ENCODE measurements at regions not wholly inside any gene's neighbourhood (a gene's known extent, or its start where the extent isn't known, plus 50 kb on each side); places are given as distances from the start of the nearest gene placed in this dataset.
"Not testable (repeated sequence)": the region's sequence is repeated elsewhere in the genome, so short reads cannot be mapped to it uniquely, and the experiment has no call there.

DNA sequence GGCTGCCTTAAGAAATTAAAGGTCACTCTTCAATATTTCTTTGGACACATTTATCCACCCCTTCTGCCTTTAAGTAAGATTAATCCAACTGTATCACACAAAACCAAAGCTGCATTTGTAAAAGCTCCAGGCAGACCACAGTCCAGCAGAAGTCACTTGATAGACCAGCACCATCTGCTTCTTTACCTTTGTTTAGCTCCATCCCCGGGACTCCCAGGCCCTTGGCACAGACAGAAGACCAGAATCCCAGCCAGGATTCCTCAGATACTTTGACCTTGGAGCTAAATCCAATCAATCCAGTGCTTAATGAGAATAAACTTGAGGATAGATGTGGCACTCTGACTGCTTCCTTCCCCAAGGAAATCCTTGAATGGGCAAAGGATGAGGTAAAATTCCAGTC is 333.1 kb upstream of the RASGEF1B start:
- FAIRE-seq (no peak), DNase-seq (ENCODE audit: insufficient read length, low spot score) (no peak)
- TF ChIP-seq POLR2A (IDR thresholded peaks at IDR 0.05; ENCODE audit: low read depth, low read length): no peak

DNA sequence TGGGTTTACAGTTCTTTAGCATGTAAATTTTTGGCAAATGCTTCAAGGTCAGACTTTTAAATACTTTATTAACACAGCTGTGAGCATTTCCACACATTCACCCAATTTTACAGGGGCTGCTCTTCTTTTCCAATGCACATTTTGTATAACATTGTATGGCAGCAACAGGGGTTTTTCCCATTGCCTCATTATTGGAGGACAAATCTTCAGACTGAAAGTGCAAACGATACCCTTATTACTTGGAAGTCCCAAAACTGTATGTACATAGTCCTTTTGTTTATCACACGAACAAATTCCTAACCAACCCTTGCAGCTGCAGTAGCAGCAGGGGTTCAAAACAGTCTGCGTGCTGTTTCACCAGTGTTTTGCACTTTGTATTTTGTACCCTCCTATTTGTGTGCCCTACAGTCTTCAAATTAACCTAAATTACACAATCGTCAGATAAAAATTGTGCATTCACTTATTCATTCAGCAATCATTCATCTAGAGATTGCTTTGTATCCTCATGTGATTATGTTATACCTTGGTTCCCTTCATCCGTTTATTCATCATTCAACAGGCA is 330.7 kb upstream of the RASGEF1B start:
- FAIRE-seq (no peak), DNase-seq (ENCODE audit: insufficient read length, low spot score) (no peak)
- no peak for TF ChIP-seq POLR2A (IDR thresholded peaks at IDR 0.05; ENCODE audit: low read depth, low read length)

DNA sequence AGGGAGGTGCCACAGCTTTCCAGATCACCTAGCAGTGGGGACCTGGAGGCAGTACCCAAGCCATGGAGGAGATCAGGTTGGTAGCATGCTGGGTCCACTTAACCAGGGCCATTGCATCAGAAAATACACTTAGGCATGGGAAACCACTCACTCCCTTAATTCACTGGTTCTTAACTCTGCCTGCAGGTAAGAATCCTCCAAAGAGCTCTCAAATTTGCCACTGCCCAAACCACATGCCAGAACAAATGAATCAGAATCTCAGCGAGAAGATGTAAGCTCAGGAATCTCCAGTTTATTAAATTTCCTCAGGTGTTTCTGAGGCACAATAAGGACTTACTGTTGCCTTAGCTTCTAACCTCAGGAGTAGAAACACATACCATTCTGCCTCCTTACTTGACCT is 327.7 kb upstream of the RASGEF1B start:
- FAIRE-seq: no peak
- TF ChIP-seq POLR2A (IDR thresholded peaks at IDR 0.05; ENCODE audit: low read depth, low read length): no peak

DNA sequence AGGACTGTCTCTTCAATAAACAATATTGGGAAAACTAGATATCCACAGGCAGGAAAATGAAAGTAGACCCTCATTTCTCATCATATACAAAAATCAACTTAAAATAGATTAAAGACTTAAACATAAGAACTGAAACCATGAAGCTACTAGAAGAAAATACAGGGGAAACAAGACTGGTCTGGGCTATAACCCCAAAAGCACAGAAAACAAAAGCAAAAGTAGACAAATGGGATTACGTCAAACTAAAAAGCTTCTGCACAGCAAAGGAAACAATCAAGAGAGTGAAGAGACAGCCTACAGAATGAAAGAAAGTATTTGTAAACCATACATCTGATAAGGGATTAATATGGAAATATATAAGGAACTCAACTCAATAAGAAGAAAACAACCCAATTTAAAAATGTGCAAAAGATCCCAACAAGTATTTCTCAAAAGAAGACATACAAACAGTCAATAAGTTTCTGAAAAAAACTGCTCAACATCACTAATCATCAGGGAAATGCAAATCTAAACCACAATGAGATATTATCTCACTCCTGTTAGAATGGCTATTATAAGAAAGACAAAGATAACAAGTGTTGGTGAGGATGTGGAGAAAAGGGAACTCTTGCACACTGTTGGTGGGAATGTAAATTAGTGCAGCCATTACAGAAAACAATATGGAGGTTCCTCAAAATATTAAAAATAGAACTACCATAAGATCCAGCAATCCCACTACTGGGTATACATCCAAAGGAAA is 325.3 kb upstream of the RASGEF1B start:
- DNase-seq (ENCODE audit: insufficient read length, low spot score): no peak
- no peak for FAIRE-seq
- TF ChIP-seq POLR2A (IDR thresholded peaks at IDR 0.05; ENCODE audit: low read depth, low read length): no peak

More for the DNA sequence above, 327.7 kb upstream of the RASGEF1B start:
- no peak for DNase-seq (ENCODE audit: insufficient read length, low spot score)

DNA sequence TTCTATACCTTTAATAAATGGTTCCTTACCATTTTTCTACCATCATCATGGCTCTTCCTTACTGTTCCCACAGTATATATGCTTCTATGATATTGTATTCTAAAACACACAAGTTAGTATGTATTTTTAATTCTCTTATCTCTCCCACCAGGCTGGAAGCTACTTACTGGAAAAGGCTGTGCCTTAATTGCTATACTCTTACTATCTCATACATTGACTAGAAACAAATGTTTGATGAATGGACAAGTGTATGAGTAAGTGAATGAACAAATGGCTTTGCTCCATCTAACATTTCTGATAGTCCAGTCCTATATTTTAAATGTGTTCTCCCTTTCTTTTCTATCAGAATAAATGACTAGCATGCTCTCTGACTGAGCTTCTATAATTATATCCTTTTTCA is 320.8 kb upstream of the RASGEF1B start:
- TF ChIP-seq POLR2A (IDR thresholded peaks at IDR 0.05; ENCODE audit: low read depth, low read length): no peak

DNA sequence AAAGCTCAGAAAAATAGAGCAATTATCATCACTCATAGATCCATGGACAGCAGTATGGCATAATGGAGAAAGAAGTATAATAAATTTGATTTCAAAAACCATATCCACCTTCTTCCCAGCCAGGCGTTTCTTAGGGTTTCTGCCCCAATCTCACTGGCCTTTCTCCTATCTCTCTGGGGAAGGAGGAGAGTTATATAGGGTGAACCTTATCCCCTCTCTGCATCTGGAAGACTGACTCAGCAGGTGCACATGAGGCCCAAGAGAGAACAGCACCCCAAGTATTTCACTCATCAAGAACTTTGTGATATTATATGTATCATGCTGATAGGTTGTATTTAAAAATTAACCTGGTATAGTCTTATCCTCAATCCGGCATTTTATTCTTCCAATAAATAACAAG is 318.8 kb upstream of the RASGEF1B start:
- FAIRE-seq (no peak), DNase-seq (ENCODE audit: insufficient read length, low spot score) (no peak)
- TF ChIP-seq POLR2A (IDR thresholded peaks at IDR 0.05; ENCODE audit: low read depth, low read length): no peak

More for the DNA sequence above, 320.8 kb upstream of the RASGEF1B start:
- FAIRE-seq (no peak), DNase-seq (ENCODE audit: insufficient read length, low spot score) (no peak)

DNA sequence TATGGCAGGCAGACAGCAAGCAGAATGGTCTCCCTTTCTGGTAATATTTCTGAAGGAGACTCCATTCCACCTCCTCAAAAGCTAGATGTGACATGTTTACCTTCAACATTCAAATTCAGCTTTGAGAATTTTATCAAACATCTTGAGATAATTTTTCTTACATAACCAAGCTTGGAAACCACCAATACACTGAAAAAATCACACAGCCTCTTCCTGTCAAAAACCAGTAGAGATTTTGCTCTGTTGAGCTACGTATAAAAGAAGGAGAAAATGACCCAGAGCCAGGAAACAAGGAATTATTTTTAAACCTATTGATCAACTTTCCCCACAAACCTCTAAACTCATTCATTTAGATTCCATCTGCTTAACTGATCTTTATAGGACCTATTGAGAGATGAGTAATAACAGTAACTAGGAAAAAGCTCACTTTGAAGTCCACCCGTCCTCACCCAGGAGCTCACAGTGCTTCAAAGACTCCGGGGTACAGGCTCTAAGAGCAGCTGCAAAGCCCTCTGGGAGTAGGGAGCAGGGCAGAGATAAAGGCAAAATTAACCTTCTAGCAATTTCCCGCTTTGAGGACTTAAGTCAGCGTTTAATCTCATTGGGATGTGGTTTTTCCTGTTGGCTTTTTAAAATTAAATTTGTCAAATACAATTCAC is 318.2 kb upstream of the RASGEF1B start:
- DNase-seq (ENCODE audit: insufficient read length, low spot score): no peak
- no peak for FAIRE-seq
- TF ChIP-seq POLR2A (IDR thresholded peaks at IDR 0.05; ENCODE audit: low read depth, low read length): no peak

DNA sequence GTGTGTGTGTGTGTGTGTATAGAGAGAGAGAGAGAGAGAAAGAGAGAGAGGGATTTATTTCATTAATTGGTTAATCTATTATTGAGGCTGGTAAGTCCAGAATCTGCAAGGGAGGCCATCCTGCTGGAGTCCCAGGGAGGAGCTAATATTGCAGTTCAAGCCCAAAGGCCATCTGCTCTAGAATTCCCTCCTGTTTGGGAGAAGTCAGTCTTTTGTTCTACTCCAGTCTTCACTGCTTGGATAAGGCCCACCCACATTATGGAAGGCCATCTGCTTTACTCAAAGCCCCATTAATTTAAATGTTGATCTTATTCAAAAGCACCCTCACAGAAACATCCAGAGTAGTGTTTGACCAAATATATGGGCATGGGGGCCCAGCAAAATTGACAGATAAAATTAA is 317.5 kb upstream of the RASGEF1B start:
- no peak for FAIRE-seq
- no peak for TF ChIP-seq POLR2A (IDR thresholded peaks at IDR 0.05; ENCODE audit: low read depth, low read length)
- no peak for DNase-seq (ENCODE audit: insufficient read length, low spot score)

DNA sequence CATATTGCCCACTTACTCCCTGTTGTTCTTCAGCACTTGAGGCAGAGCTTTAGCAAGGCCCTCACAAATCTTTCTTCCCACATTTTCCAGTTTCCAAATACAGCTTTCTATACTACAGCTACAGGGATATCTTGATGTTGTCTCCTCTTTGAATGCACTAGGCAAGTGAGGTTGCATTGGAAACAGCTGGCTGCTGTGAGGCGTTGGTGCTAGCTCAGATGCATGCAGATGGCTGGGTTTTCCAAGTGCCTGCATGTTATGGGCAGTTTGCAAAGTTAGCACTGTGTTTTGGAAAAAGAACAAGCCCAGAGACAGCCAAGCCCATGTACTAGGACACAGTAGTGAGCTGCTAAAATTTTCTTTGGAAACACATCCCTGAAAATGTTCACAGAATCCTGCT is 315.1 kb upstream of the RASGEF1B start:
- FAIRE-seq (no peak), DNase-seq (ENCODE audit: insufficient read length, low spot score) (no peak)
- TF ChIP-seq POLR2A (IDR thresholded peaks at IDR 0.05; ENCODE audit: low read depth, low read length): no peak

DNA sequence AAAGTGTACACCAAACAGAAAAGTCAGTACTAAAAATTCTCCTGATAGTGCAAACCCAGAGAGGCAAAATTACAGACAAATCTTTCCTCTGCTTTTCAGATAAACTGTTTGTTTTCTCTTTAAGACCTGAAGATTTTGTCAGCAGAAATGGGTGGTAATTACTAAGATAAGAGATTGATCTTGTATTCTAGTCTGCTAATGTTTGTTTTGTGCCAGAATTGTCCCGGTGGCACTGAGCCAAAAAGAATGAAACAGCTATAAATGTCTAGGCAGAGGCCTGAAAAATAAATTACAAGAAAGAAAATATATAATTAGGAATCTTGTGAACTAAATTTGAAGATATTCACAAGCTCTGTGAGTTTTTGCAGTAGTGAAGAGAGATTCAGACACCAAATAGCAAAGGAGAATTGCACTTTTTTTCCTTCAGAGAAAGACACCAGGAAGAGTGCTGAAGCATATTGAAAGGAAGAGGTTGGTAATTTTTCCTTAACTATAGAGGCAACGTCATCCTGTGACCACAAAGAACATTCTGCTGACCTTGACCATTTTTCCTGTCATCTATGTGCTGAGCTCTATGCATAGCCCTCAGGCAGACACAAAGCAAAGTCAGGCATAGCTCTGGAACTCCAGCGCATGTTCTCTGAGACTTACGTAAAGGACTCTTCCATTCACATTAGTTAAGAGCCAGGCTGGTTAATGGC is 314.5 kb upstream of the RASGEF1B start:
- DNase-seq (ENCODE audit: insufficient read length, low spot score) (no peak), FAIRE-seq (no peak)
- TF ChIP-seq POLR2A (IDR thresholded peaks at IDR 0.05; ENCODE audit: low read depth, low read length): no peak

DNA sequence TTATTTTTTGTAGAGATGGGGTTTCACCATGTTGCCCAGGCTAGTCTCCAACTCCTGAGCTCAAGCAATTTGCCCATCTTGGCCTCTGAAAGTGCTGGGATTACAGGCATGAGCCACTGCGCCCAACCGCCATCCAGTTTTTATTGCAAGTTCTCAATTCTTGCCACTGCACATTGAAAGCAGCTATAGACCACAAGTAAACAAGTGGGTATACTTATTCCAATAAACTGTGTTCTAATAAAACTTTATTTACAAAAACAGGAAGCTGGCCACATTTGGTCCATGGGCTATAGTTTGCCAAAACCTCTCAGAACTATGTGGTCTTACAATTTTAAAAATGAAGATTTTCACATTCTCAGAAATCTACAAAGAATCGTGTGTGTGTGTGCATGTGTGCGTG is 313.6 kb upstream of the RASGEF1B start:
- DNase-seq (ENCODE audit: insufficient read length, low spot score) (no peak), FAIRE-seq (no peak)
- no peak for TF ChIP-seq POLR2A (IDR thresholded peaks at IDR 0.05; ENCODE audit: low read depth, low read length)

DNA sequence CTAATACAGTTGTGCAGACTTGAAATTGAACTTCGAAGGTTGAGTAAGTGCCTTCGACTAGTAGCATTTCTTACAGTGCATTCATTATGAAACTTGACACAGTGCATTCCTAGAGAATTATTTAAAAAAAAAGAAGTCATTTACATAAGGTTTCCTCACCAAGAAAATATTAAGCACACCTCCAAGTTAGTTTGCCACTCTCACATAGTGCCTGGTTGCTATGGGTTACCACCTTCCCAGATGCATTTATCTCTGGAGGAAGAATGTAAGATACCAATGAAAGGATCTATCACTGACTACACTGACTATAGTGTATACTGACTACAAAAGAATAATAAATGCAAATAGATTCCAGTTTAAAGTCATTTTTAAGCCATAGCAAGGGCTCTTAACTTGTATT is 311.9 kb upstream of the RASGEF1B start:
- no peak for FAIRE-seq
- no peak for DNase-seq (ENCODE audit: insufficient read length, low spot score)
- TF ChIP-seq POLR2A (IDR thresholded peaks at IDR 0.05; ENCODE audit: low read depth, low read length): no peak

DNA sequence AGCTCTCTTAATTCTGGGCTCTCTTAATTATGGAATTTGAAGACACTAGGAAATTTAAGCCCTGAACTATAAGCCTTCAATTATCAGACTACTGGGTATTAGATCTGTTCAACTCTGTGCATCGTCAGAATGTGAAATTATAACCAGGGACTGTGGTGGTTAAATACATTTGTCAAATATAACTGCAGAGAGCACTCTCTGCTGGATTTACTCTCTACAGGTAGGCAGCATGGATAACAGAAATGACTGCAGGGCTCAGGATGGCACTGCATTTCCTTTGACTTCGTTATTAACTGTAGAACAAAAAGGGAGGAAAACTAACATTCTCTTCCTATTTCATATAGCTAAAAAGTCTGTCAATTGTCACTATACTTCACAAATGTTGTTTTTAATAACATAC is 310.1 kb upstream of the RASGEF1B start:
- FAIRE-seq (no peak), DNase-seq (ENCODE audit: insufficient read length, low spot score) (no peak)
- no peak for TF ChIP-seq POLR2A (IDR thresholded peaks at IDR 0.05; ENCODE audit: low read depth, low read length)

DNA sequence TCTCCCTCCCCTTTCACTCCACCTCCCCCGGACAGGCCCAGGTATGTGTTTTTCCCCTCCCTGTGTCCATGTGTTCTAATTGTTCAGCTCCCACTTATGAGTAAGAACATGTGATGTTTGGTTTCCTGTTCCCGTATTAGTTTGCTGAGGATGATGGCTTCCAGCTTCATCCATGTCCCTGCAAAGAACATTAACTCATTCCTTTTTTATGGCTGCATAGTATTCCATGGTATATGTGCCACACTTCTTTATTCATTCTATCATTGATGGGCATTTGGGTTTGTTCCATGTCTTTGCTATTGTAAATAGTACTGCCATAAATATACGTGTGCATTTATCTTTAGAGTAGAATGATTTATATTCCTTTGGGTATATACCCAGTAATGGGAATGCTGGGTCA is 306.0 kb upstream of the RASGEF1B start:
- DNase-seq (ENCODE audit: insufficient read length, low spot score); FAIRE-seq: not testable (repeated sequence)

Measured in H54 (cell line).